Fibroblast of gingiva (primary cell): ENCODE measurements at regions not wholly inside any gene's neighbourhood (a gene's known extent, or its start where the extent isn't known, plus 50 kb on each side); places are given as distances from the start of the nearest gene placed in this dataset.
"Not testable (repeated sequence)": the region's sequence is repeated elsewhere in the genome, so short reads cannot be mapped to it uniquely, and the experiment has no call there.

ENCODE experiments used
- DNase-seq: peaks from one replicate; pipeline ENCODE4 v3.0.0-alpha.2; 2011; ENCODE audit warnings: low read depth

DNA sequence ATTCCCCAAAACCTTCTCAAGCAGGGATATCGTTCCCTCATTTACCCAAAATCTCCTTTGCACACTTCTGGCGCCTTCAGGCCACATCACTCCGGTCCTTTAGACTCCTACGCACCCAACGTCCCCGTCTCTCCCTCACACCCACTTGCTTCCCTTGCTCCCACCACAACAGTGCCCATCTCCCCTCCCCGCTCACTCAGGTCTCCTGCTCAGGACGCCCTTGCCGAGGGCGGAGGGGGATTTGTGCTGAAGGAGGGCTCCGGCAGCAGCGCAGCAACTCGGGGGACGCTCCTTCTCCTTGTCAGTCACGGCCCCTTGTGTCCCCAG is 71.6 kb downstream of the PCMTD2 start:
- DNase-seq, result not testable (repeated sequence)

DNA sequence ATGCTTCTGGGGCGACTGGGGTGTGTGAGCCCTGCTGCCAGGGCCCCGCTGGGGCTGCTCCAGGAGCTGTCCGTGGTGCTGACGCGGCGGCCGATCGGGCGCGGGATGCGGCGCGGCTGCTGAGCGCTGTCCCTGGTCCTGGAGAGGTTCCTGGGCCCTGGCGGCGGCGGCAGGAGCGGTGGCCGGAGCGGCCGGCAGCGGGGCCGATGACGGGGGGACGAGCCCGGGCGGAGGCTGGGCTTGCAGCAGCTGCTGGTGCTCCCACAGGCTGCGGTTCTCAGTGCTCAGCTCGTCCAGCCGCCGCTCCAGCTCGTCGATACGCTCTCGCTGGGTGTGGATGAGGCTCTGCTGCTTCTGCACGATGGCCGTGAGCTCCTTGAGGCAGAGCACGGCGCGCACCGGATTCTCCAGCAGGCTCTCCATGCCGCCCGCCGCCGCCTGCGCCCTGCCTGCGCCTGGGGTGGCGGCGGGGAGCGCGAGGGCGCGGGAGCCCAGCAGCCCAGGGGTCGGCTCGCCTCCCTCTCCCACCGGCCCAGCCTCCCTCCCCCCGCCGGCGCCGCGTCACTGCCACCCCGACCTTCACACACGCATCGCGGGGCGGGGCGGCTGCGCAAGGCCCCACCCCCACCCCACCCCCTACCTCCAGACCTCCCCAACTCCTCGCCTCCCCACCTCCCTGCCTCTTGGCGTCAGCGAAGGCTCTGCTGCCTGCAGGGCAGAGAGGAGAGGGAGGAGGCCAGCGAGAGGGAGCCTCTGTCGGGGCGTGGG is 72.2 kb downstream of the PCMTD2 start:
- peak; percentile 10 for DNase-seq

DNA sequence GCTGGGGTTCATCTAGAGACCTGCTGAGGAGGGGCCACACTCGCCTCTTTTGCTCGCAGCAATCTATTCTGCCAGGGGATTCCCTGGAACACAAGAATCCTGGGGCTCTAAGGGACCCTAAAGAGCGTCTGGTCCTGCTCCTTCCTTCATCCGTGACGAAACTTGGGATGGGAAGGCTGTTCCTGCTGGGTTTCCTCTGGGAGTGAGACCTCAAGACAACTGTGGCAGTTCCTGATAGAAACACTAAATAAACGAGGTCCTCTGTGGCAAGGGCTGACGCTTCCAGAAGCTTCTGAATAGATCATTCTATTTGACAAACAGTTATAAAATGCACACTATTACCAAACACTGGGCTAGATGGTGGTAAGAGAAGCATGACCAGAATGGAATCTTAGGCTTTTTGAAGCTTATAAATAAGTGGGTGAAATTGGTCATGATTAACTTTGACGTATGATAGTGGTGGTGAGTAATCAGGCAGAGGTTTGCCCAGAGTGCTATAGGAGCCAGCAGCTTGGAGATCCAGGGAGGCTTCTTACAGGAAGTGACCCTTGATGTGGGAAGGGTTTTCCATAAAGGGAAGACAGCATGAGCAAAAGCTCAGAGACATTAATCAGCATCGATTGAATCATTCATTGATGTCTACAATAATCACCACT is 73.2 kb downstream of the PCMTD2 start:
- not testable (repeated sequence) for DNase-seq

DNA sequence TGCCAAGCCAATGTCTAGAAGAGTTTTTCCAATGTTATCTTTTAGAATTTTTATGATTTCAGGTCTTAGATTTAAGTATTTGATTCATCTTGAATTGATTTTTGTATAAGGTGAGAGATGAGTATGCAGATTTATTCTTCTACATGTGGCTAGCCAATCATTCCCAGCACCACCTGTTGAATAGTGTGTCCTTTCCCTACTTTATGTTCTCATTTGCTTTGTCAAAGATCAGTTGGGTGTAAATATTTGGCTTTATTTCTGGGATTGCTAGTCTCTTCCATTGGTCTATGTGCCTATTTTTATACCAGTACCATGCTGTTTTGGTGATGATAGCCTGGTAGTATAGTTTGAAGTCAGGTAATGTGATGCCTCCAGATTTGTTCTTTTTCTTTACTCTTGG is 77.1 kb downstream of the PCMTD2 start:
- not testable (repeated sequence) for DNase-seq
